Muscle of arm (tissue), 1 donor: ENCODE measurements at regions not wholly inside any gene's neighbourhood (a gene's known extent, or its start where the extent isn't known, plus 50 kb on each side); places are given as distances from the start of the nearest gene placed in this dataset.

Source experiments
- DNase-seq: peaks from one replicate; pipeline ENCODE4 v3.0.0-alpha.2; 2013

DNA sequence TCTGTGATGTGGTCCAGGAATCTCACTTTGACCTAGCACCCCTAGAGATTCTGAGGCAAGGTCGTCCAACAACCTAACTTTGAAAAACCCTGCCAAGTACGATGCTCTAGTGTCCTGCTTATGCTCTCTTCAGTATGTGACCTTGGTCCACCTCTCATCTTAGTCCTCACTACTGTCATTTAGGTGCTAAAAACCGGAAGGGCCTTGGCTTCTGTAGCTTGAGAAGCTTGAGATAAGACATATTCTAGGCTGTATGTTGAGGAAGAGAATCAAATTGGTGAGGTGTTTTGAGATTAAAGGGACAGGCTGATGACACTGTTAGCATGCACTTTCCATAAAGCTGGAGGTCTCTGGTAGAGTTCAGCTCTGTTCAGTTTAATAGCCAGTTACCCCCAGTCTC is 57.0 kb upstream of the MTPN start:
- no peak for DNase-seq

DNA sequence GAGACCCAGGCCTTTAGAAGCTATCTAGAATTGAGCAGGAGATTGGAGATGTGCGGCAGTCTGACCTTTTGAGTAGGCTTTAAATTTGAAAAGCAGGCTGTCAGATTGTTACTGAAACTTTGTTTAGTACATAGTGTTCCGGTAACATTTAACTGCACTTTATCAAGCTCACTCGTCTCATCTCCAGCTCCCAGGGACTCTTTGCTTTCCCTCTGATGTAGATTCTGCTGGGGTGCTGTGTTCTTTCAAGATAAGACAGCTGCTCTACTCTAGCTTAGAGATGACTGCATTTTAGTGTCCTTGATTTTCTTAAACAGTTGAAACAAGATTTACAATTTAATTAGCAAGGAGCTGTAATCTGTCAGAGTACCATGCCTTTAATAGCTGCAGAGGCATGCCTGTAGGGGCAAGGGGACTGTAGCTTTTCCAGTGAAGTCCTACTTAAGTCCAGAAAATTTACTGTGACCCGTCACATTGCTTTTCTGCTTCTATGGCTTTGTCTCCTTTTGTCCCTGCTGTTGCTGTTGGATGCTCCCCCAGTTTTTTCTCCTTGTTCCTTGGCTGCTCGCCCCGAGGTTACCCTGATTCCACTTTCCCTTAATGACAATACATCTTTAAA is 56.4 kb upstream of the MTPN start:
- DNase-seq: no peak

DNA sequence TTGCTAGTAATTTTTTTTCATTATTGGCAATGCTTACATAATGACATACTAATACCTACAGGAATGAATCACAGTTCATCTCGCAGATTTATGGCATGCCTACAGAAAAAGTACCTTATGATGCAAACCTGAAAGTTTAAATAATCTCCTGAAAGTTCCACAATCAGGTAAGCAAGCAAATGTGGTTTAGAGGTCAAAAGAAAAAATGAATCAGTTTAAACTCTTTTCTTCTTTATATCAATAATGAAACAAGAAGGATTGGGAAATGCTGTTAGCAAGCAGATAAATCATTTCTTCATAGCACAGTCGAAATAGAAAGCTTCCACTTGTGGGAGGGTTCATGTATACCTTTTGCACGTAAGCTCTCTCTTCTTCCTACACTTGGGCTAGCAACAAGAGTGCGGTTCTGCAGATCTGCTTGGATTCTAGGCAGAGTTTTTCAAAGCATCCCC is 53.7 kb upstream of the MTPN start:
- DNase-seq: no peak

DNA sequence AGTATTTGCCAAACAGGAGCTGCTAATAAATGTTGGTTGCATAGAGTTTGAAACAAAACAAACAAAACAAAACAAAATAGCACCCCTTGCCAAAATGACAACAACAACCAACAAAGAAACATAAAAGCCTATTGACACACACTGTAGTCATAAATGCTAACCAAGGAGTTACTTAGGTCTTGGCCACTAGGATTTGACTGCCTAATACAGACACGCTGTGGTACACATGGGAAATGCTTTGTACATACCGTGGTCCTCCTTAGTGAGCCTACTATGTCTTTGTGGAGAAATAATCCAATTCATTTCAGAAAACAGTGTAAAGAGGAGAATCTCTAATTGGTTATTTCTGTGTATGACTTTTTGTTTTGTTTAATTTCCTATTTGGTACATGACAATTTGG is 53.2 kb upstream of the MTPN start:
- no peak for DNase-seq

DNA sequence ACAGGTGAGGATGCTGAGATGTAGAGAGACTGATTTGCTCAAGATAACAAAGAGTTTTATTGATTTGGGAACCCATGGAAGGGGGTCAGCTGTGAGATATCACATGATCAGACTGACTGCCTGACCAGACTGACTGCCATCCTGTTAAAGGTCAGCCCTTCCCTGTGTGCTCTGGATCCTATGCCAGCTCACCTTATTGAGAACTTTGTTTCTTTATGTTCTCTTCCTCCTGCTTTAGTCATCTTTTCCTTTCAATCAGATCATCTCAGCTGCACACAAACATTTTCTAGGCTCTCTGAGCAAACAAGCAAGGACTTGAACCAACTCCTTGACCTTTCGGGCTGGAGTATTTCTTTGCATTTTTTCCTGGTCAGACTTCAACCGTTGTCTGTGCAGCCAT is 50.0 kb upstream of the MTPN start:
- no peak for DNase-seq
